GM18868 (cell line): ENCODE measurements at regions not wholly inside any gene's neighbourhood (a gene's known extent, or its start where the extent isn't known, plus 50 kb on each side); places are given as distances from the start of the nearest gene placed in this dataset.
A peak's percentile ranks its signal among the peaks of the same experiment; 100 is the strongest.
"Not testable (repeated sequence)": the region's sequence is repeated elsewhere in the genome, so short reads cannot be mapped to it uniquely, and the experiment has no call there.

Experiments used
- ATAC-seq: cut with Tn5 transposase; IDR thresholded peaks from one replicate; pipeline ENCODE4 v1.9.1; 2021; ENCODE audit warnings: mild to moderate bottlenecking, moderate library complexity; ENCODE audit not compliant: unreplicated experiment

DNA sequence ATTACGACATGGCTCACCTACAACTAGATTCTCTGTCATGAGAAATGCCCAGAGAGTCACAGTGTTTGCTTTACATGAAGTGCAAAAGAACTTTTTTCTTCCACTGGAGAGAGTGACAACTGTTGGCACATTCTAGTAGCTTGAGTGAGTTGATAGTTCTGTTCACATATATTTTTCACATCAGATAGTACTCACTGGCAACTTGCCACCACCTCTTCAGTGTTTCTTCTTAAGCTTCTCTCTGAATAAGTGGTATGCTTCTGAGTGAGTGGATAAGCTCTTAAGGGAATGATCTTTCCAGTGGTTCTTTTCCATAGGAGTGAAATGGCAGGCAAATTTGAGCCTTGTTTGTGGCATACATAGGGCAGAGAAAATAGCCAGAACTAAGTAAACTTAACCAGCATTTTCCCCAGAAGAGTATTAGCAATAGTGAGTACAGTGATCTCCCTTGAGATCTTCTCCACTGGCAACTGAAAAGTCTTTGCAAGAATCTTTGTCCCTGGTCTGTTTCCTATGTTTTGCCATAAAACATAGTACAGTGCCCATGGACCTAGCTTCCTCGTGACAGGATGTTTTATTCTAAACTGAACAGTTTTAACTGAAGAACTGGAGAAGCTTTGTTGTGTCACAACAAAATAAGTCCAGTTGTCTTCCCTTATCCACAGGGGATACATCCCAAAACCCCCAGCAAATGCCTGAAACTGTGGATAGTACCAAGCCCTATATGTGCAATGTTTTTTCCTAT lies 125.4 kb upstream of the CDK13 start:
- no peak for ATAC-seq

GRCh38 chr7:39825401-39825980 lies 124.6 kb upstream of the CDK13 start:
- no peak for ATAC-seq

- no peak for ATAC-seq
These were observed 123.9 kb upstream of the CDK13 start for GRCh38 chr7:39826166-39826565.

GRCh38 chr7:39827571-39827970 lies 122.5 kb upstream of the CDK13 start:
- no peak for ATAC-seq

DNA sequence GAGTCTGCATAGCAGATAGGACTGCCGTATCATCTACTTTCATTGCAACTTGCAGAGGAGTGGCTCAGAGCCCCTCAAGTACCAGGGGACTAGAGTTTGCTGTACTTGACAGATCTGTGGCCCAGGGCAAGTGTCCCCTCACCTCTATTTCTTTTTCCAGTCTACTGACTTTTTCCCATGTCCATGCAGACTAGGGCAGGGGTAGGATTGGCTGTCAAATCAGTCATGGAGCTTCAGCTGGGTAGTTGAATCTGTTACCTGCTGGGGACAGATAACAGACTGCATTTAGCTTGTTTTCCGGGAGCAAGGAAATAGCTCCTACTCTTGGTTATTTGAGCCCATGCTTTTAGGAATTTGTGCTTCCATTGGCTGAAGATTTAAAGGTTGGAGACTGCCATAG lies 121.0 kb upstream of the CDK13 start:
- ATAC-seq, result no peak

GRCh38 chr7:39832519-39833085 lies 117.5 kb upstream of the CDK13 start:
- ATAC-seq, result no peak

GRCh38 chr7:39833180-39833799 lies 116.8 kb upstream of the CDK13 start:
- peak; percentile 80 for ATAC-seq

DNA sequence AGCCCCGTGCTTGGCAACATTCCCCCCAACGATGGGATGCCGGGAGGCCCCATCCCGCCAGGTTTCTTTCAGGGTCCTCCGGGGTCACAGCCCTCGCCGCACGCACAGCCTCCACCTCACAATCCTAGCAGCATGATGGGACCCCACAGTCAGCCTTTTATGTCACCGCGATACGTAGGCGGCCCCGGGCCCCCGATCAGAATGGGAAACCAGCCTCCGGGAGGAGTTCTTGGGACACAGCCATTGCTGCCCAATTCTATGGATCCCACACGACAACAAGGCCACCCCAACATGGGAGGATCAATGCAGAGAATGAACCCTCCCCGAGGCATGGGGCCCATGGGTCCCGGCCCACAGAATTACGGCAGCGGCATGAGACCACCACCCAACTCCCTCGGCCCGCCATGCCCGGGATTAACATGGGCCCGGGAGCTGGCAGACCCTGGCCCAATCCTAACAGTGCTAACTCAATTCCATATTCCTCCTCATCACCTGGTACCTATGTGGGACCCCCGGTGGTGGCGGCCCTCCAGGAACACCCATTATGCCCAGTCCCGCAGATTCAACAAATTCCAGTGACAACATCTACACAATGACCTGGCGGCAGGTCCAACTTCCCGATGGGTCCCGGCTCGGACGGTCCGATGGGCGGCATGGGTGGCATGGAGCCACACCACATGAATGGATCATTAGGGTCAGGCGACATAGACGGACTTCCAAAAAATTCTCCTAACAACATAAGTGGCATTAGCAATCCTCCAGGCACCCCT lies 116.0 kb upstream of the CDK13 start:
- ATAC-seq, result not testable (repeated sequence)

GRCh38 chr7:39838326-39838725 lies 111.7 kb upstream of the CDK13 start:
- no peak for ATAC-seq

GRCh38 chr7:39845006-39845405 lies 105.0 kb upstream of the CDK13 start:
- no peak for ATAC-seq

- ATAC-seq, result no peak
These were observed 102.8 kb upstream of the CDK13 start for GRCh38 chr7:39847227-39847626.

DNA sequence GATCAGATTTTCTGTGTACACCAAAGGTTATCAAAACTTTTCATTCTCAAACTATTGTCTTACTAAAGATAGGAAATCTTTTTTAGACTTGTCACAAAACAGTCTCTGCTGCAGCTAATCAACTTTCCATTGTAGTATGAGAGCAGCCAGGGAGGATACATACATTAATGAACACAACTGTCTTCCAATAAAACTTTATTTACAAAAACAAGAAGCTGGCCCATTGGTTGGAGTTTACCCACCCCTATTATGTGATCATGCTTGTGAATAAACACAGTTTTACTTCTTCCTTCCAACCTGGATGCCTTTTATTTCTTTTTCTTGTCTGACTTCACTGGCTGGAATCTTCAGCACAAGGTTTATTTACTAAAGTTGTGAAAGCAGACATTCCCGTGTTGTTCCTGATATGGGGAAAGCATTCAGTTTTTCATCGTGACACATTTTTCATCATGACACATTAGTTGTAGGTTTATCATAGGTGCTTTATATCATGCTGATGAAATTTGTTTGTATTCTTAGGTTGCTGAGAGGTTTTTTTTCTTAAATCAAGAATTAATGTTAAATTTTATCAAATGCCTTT lies 98.5 kb upstream of the CDK13 start:
- ATAC-seq, result no peak

DNA sequence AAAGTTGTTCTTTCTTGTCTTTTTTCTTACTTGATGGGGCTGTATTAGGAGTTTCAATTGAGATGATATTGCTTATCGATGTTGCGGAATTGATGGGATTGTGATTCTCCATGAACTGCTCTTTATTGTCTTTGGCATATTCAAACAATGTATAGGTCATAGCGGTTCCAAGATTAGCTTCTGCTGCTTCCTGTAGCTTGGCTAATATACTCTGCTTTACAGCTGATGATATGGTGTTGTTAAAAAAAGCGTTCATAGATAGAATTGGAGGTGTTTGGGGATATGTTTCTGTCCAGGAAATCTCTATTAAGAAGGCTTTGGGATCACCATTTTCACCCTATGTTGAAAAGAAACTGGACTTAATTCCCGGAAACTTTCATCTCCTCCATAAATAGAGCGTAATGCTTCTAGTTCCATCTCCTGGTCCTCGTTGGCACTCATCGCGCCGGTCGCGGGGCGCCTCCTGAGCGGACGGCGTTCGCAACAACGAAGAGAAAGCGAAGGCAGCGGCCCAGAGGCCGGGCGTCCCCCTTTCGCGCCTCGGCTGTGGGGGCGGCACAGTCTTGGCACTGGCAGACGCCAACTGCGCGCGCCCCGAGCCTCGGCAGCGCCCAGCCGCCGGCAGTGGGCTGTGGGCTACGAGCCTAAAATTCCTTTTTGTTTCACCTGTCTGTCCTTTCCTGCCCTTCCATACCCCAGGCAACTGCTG lies 95.3 kb upstream of the CDK13 start:
- ATAC-seq, result peak; percentile 88

GRCh38 chr7:39855325-39855674 lies 94.8 kb upstream of the CDK13 start:
- no peak for ATAC-seq

- not testable (repeated sequence) for ATAC-seq
These were observed 86.3 kb upstream of the CDK13 start for GRCh38 chr7:39863675-39864322.

DNA sequence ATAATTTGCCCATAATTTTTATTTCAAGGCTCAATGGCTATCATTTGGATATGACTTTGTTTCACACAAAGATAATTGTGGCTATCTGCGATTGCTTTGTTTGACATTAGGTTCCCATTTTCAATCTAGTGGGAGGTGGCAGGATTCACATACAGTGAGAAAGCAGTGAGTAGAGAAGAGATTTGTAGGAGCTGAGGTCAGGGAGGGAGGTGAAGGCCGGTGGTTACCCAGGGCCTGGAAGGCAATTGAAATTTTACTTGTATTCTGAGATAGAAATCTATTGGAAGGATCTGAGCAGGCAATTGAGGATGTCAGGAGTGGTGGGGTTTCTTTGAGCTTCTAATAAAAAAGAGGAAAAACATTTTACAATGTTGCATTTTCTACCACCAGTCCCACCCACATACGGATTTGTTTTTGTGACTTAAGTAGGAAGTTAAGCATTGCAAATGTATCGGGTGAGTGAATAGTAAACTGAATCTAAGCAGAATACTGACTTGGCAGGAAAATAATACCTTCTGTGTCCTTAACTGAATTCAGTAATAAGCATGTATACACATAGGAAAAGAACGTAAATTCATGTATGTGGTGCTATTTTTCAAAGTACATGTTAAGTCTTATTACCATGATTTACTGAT lies 80.1 kb upstream of the CDK13 start:
- not testable (repeated sequence) for ATAC-seq

- ATAC-seq, result not testable (repeated sequence)
These were observed 78.4 kb upstream of the CDK13 start for GRCh38 chr7:39871610-39872009.

DNA sequence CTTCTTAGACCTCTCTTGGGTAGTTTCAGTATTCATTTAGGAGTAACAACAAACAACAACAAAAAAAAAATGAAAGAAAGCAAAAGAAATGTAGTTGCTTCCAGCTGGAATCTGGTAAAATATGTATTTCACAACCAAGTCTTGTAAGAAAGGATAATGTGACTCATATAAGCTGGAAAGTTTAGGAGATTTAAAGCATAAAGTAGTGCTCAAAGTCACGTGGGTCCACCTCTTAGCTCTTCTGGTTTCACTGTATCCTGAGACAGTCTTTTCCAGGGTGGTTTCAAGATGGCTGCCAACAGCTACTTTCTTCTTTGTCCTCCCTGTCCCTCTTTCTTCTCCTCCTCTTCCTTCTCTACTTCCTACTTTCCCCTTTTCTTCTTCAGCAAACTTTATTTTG lies 69.5 kb upstream of the CDK13 start:
- no peak for ATAC-seq

GRCh38 chr7:39882148-39882784 lies 67.8 kb upstream of the CDK13 start:
- no peak for ATAC-seq
